ENCODE measurements at regions not wholly inside any gene's neighbourhood (a gene's known extent, or its start where the extent isn't known, plus 50 kb on each side); places are given as distances from the start of the nearest gene placed in this dataset.

DNA sequence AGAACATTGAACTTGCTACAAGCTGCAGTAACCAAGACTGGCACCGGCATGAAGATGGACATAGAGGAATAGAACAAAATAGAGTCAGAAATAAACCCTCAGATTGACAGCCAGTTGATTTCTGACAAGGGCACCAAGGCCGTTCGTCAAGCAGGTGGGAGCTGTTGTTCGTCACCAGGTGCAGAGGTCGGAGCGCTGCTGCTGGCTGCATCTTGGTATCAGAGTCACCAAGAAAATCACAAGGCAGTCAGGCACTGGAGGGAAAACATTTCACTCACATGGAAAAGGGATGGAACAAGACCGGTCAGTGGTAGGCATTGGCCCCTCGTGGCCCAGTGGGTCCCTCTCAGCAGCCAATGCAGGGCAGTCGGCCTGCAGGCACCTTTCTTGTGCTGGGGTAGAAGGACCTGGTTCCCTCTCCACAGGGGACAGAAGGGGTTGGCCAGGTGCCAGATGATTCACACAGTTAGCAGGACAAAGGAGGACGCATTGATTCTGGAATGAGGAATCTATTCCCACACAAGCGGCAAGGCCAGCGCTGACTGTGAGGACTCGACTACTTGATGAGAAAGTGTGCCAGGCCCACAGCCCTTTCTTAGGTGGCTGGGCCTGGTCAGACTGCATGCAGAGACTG is 115.8 kb upstream of the FGF3 start:
- no peak for TF ChIP-seq TP53 (CRISPR knock-in tag; IDR thresholded peaks at IDR 0.05)
- TF ChIP-seq, protein P1, sequence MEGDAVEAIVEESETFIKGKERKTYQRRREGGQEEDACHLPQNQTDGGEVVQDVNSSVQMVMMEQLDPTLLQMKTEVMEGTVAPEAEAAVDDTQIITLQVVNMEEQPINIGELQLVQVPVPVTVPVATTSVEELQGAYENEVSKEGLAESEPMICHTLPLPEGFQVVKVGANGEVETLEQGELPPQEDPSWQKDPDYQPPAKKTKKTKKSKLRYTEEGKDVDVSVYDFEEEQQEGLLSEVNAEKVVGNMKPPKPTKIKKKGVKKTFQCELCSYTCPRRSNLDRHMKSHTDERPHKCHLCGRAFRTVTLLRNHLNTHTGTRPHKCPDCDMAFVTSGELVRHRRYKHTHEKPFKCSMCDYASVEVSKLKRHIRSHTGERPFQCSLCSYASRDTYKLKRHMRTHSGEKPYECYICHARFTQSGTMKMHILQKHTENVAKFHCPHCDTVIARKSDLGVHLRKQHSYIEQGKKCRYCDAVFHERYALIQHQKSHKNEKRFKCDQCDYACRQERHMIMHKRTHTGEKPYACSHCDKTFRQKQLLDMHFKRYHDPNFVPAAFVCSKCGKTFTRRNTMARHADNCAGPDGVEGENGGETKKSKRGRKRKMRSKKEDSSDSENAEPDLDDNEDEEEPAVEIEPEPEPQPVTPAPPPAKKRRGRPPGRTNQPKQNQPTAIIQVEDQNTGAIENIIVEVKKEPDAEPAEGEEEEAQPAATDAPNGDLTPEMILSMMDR (IDR thresholded peaks at IDR 0.05), result no peak
- TF ChIP-seq POLR2A (IDR thresholded peaks at IDR 0.05; ENCODE audit: low read length), result no peak
- no peak for TF ChIP-seq ZC3H11A (IDR thresholded peaks at IDR 0.05)
- TF ChIP-seq CBX8 (IDR thresholded peaks at IDR 0.05), result no peak
- no peak for TF ChIP-seq KDM1A (IDR thresholded peaks at IDR 0.05; ENCODE audit: low read depth)
- no peak for TF ChIP-seq JUN (IDR thresholded peaks at IDR 0.05)
- TF ChIP-seq CHD4 (IDR thresholded peaks at IDR 0.05; ENCODE audit: borderline replicate concordance), result no peak
- no peak for TF ChIP-seq EP300 (IDR thresholded peaks at IDR 0.05)
- TF ChIP-seq, protein P2, sequence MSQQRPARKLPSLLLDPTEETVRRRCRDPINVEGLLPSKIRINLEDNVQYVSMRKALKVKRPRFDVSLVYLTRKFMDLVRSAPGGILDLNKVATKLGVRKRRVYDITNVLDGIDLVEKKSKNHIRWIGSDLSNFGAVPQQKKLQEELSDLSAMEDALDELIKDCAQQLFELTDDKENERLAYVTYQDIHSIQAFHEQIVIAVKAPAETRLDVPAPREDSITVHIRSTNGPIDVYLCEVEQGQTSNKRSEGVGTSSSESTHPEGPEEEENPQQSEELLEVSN (IDR thresholded peaks at IDR 0.05; ENCODE audit: borderline replicate concordance, low read depth), result no peak
- TF ChIP-seq NR3C1 (IDR thresholded peaks at IDR 0.05), result no peak
- no peak for TF ChIP-seq HDAC2 (IDR thresholded peaks at IDR 0.05)

All from A549 (cell line).